H1 (cell line): ENCODE measurements at regions not wholly inside any gene's neighbourhood (a gene's known extent, or its start where the extent isn't known, plus 50 kb on each side); places are given as distances from the start of the nearest gene placed in this dataset.

Source experiments
- POLR2AphosphoS5 ChIP-seq: IDR thresholded peaks from 2 replicates; pipeline ENCODE4 v1.6.1; 2011; ENCODE audit warnings: low read depth, low read length
- SP1 ChIP-seq: IDR thresholded peaks from 2 replicates; pipeline ENCODE4 v1.6.1; 2011; ENCODE audit warnings: low read depth, low read length
- TEAD4 ChIP-seq: IDR thresholded peaks from 2 replicates; pipeline ENCODE4 v1.6.1; 2012; ENCODE audit warnings: low read depth, low read length, inconsistent platforms, mixed read lengths
- TF ChIP-seq, protein P1 (sequence below): IDR thresholded peaks from 2 replicates; pipeline ENCODE4 v1.6.1; 2012; ENCODE audit warnings: inconsistent platforms
- TF ChIP-seq, protein P2 (sequence below), 3 experiments: IDR thresholded peaks; 1 replicate in 2 of 3; 2 replicates in 1 of 3; pipeline versions ENCODE4 v1.5.1 to v1.6.1; 2011; ENCODE audit warnings: low read length in 3 of 3, mild to moderate bottlenecking in 3 of 3, inconsistent platforms in 2 of 3, low read depth in 1 of 3, moderate library complexity in 1 of 3; ENCODE audit not compliant: insufficient read depth in 1 of 3; ENCODE audit errors: control extremely low read depth in 1 of 3
- TF ChIP-seq, protein P3 (sequence below): IDR thresholded peaks from 2 replicates; pipeline ENCODE4 v1.6.1; 2012; ENCODE audit warnings: low read length, inconsistent platforms

DNA sequence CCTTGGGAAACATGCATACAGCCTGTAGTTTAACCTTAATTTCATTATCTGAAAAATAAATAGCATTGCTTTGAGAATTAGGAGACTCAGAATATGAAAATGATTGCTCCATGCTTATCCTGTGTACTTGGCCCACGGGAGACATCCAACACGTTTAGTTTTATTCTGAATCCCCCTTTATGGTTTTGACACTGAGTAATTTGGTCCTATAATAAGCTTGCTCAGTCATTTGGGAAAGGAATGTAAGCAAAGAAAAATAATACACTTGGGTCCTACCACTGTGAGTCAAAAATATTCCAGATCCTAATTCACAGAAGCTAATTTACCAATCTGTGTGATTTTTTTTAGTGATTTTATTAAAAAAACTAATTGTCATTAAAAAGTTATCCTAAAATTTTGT lies 557.3 kb downstream of the USP25 start:
- TF ChIP-seq, protein P1, sequence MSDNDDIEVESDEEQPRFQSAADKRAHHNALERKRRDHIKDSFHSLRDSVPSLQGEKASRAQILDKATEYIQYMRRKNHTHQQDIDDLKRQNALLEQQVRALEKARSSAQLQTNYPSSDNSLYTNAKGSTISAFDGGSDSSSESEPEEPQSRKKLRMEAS: no peak
- TF ChIP-seq POLR2AphosphoS5: no peak
- TF ChIP-seq, protein P2, sequence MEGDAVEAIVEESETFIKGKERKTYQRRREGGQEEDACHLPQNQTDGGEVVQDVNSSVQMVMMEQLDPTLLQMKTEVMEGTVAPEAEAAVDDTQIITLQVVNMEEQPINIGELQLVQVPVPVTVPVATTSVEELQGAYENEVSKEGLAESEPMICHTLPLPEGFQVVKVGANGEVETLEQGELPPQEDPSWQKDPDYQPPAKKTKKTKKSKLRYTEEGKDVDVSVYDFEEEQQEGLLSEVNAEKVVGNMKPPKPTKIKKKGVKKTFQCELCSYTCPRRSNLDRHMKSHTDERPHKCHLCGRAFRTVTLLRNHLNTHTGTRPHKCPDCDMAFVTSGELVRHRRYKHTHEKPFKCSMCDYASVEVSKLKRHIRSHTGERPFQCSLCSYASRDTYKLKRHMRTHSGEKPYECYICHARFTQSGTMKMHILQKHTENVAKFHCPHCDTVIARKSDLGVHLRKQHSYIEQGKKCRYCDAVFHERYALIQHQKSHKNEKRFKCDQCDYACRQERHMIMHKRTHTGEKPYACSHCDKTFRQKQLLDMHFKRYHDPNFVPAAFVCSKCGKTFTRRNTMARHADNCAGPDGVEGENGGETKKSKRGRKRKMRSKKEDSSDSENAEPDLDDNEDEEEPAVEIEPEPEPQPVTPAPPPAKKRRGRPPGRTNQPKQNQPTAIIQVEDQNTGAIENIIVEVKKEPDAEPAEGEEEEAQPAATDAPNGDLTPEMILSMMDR (IDR thresholded peaks at IDR 0.05; ENCODE audit: control extremely low read depth in 1 of 3, insufficient read depth in 1 of 3, low read depth in 1 of 3, low read length in 3 of 3): no peak
- no peak for TF ChIP-seq SP1
- TF ChIP-seq, protein P3, sequence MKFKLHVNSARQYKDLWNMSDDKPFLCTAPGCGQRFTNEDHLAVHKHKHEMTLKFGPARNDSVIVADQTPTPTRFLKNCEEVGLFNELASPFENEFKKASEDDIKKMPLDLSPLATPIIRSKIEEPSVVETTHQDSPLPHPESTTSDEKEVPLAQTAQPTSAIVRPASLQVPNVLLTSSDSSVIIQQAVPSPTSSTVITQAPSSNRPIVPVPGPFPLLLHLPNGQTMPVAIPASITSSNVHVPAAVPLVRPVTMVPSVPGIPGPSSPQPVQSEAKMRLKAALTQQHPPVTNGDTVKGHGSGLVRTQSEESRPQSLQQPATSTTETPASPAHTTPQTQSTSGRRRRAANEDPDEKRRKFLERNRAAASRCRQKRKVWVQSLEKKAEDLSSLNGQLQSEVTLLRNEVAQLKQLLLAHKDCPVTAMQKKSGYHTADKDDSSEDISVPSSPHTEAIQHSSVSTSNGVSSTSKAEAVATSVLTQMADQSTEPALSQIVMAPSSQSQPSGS: no peak
- TF ChIP-seq TEAD4: no peak
